Progenitor cell of endocrine pancreas (in vitro differentiated cells): ENCODE measurements at regions not wholly inside any gene's neighbourhood (a gene's known extent, or its start where the extent isn't known, plus 50 kb on each side); places are given as distances from the start of the nearest gene placed in this dataset.

Experiments used
- DNase-seq: peaks from one replicate; pipeline ENCODE4 v3.0.0; 2021; ENCODE audit warnings: low spot score; ENCODE audit not compliant: unreplicated experiment
- H3K27ac Mint-ChIP-seq: 2 replicates; pipeline ENCODE4 v1.8.0; 2021; ENCODE audit warnings: mild to moderate bottlenecking, moderate library complexity, mixed read lengths
- H3K27me3 Mint-ChIP-seq: 2 replicates; pipeline ENCODE4 v1.8.0; 2021; ENCODE audit warnings: mixed read lengths
- H3K36me3 Mint-ChIP-seq: 2 replicates; pipeline ENCODE4 v1.8.0; 2022; ENCODE audit warnings: mixed read lengths; ENCODE audit not compliant: insufficient read depth
- H3K4me1 Mint-ChIP-seq: 2 replicates; pipeline ENCODE4 v1.8.0; 2021; ENCODE audit warnings: low read depth, mixed read lengths
- H3K4me3 Mint-ChIP-seq: 2 replicates; pipeline ENCODE4 v1.8.0; 2021; ENCODE audit warnings: low read depth, mild to moderate bottlenecking, moderate library complexity, mixed read lengths
- H3K9me3 Mint-ChIP-seq: 2 replicates; pipeline ENCODE4 v1.8.0; 2021; ENCODE audit warnings: low read depth, mixed read lengths
- TF ChIP-seq, protein P1 (sequence below): fragments of 200-600 bp; sonication (generic); IDR thresholded peaks from one replicate; pipeline ENCODE4 v1.5.0; 2021; ENCODE audit warnings: antibody characterized with exemption, mild to moderate bottlenecking; ENCODE audit not compliant: unreplicated experiment

DNA sequence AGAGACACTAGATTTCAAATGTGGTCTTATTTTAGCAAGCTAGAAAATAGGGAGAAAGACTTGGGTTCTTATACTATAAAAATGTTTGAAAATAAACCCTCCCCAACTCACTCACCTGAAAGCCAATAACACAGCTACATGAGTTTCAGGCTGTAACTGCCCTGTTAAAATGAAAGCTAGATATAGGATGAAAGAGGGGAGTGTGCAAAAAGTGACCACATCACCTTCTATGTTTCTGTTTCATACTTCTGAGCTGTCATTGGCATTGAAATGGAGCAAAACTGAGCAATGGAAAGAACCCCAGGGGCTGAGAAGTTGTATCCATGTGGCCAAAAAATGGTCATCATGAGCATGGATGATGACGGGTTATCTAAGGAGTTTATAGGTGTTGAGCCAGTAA lies 148.1 kb upstream of the TENT5A start:
- no peak overlapping the region for H3K4me3 Mint-ChIP-seq
- H3K36me3 Mint-ChIP-seq = no peaks in the 10 kb centered on the region
- H3K27ac Mint-ChIP-seq = no peak overlapping the region
- no peak for DNase-seq
- TF ChIP-seq, protein P1, sequence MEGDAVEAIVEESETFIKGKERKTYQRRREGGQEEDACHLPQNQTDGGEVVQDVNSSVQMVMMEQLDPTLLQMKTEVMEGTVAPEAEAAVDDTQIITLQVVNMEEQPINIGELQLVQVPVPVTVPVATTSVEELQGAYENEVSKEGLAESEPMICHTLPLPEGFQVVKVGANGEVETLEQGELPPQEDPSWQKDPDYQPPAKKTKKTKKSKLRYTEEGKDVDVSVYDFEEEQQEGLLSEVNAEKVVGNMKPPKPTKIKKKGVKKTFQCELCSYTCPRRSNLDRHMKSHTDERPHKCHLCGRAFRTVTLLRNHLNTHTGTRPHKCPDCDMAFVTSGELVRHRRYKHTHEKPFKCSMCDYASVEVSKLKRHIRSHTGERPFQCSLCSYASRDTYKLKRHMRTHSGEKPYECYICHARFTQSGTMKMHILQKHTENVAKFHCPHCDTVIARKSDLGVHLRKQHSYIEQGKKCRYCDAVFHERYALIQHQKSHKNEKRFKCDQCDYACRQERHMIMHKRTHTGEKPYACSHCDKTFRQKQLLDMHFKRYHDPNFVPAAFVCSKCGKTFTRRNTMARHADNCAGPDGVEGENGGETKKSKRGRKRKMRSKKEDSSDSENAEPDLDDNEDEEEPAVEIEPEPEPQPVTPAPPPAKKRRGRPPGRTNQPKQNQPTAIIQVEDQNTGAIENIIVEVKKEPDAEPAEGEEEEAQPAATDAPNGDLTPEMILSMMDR = no peak
- H3K27me3 Mint-ChIP-seq = no peaks in the 10 kb centered on the region
- peaks cover 11% of the 10 kb centered on the region for H3K9me3 Mint-ChIP-seq
- peaks cover 2% of the 10 kb centered on the region for H3K4me1 Mint-ChIP-seq

DNA sequence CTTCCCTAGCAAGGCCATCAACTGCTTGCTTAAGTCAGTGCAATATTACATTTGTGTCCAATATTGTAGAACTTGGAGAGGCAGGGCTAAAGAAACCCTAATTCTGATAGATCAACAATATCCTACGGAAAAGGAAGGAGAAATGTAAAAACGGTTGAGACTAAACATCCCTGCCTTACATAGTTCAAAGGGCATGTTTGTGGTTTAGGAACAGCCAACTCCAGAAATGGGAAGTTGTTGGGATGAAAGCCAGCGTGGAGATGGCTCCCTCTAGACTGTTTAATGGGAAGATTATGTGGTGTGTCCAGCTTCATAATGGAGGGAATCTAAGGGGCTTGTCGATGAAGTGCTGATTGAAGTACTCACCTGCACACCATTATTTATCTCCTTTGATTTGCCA lies 145.3 kb upstream of the TENT5A start:
- Mint-ChIP-seq H3K9me3 (peaks cover 4% of the 10 kb centered on the region), H3K4me3 (no peak overlapping the region), H3K36me3 (no peaks in the 10 kb centered on the region), H3K27me3 (no peaks in the 10 kb centered on the region), H3K4me1 (peaks cover 2% of the 10 kb centered on the region), H3K27ac (no peak overlapping the region)
- no peak for DNase-seq
- TF ChIP-seq, protein P1 = no peak

DNA sequence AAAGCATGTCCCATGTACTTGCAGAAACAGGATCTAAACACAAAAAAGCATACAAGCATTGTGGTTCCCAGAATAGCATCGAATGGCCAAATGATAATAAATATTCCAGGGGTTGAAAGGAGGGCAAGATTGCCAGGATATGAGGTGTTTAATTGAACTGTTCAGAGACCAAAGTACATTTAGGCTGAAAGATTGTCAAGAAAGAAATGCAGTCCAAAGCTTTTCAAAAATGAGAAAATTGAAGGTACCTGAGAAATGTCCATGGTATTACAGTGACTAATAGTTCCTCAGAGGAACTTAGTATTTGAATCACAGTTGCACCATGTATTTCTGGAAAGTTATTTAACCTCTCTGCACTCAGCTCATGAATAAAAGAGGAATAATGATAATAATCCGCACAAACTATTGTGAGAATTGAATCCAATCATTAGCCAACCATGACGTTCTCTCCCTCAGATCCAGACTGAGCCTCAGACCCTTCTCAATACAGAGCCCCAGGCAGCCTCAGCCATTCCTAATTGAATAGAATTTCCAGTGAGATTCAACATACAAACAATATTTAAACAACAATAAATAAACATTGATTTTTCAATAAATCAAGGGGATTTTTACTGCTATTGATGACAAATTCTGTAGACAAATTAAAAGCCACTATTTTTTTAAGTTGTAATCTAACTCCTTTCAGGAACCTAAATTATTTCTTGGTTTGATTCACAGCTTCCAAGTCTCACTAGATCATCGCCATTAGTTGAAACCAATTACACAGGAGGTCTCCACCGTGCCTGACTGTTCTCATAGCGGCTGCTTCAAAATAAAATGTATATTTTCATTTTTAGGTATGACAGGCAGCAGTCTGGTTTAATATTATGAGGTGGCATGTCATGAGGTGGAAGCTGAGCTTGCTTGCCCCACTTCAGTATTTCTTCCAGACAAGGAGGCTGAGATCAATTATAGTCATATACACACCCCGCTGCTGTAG lies 144.3 kb upstream of the TENT5A start:
- TF ChIP-seq, protein P1 = no peak
- Mint-ChIP-seq H3K27ac (no peak overlapping the region), H3K27me3 (peaks cover 4% of the 10 kb centered on the region), H3K4me3 (no peak overlapping the region), H3K9me3 (no peaks in the 10 kb centered on the region), H3K4me1 (peaks cover 2% of the 10 kb centered on the region), H3K36me3 (no peaks in the 10 kb centered on the region)
- DNase-seq = no peak

DNA sequence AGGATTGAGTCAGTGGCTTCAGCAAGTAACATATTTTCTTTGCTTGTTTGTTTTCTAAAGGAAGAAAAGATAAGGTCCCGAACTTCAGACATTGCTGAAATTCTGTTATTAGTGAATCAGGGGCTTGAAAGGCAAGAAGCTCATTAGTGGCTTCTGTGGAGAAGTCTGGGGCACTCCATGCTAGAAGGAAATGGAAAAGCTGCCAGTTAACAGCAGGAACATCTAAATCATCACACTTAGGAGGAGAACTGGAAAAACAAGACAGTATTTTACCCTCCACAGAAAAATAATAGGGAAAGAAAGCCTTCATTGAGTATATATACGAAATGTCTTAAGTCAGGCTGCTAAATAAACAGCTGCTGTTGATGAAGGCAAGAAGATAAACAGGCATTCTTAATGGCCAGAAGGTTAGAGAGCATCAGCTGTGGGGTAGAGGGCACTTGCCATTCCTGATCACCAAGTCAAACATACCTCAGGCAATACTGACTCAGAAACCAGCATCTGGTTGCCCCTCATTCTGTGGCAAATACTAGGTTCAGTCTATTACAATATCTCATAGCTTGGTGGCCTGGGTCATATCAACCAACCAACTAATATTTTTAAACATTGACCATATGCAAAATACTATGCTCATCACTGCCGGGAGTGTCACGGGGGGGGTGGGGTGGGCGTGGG lies 143.2 kb upstream of the TENT5A start:
- no peak overlapping the region for H3K27ac Mint-ChIP-seq
- peaks cover 2% of the 10 kb centered on the region for H3K4me1 Mint-ChIP-seq
- peaks cover 4% of the 10 kb centered on the region for H3K27me3 Mint-ChIP-seq
- TF ChIP-seq, protein P1 = no peak
- no peak overlapping the region for H3K4me3 Mint-ChIP-seq
- DNase-seq = no peak
- no peaks in the 10 kb centered on the region for H3K36me3 Mint-ChIP-seq
- no peaks in the 10 kb centered on the region for H3K9me3 Mint-ChIP-seq

DNA sequence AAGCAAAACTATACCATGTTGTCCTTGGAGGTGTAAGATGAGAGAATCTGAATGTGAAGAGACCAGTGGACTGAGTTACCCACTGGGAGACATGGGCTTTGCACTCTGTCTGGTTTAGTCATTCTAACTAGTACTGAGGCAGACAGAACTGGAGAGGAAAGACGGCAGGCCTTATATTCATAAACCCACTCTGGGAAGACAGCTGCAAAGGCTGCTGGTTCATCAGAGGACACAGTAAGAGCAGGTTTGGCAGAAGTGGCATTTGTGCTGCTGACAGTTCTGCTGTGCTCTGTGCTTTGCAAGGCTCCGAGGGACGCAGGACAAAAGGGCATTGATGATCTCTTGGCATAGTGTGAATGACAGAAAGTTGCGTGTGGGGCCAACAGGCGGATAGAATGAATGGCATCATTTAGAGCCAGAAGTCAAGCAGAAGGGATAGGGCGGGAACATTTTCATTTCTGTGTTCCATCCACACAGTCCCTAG lies 142.3 kb upstream of the TENT5A start:
- no peaks in the 10 kb centered on the region for H3K36me3 Mint-ChIP-seq
- no peak overlapping the region for H3K4me3 Mint-ChIP-seq
- TF ChIP-seq, protein P1 = no peak
- H3K4me1 Mint-ChIP-seq = peaks cover 2% of the 10 kb centered on the region
- no peak for DNase-seq
- no peaks in the 10 kb centered on the region for H3K9me3 Mint-ChIP-seq
- H3K27ac Mint-ChIP-seq = no peak overlapping the region
- peaks cover 4% of the 10 kb centered on the region for H3K27me3 Mint-ChIP-seq
